Testis (tissue), 2 donors: ENCODE measurements at regions not wholly inside any gene's neighbourhood (a gene's known extent, or its start where the extent isn't known, plus 50 kb on each side); places are given as distances from the start of the nearest gene placed in this dataset.
"Not testable (repeated sequence)": the region's sequence is repeated elsewhere in the genome, so short reads cannot be mapped to it uniquely, and the experiment has no call there.

Experiments
- DNase-seq: peaks from one replicate; pipeline ENCODE4 v3.0.0-alpha.2; 2019
- H3K27ac ChIP-seq, 2 donors: fragments of 200-600 bp; sonication (generic); one replicate each; pipeline ENCODE4 v1.5.1; 2019
- H3K27me3 ChIP-seq: fragments of 200-600 bp; sonication (generic); one replicate; pipeline ENCODE4 v1.5.1; 2019
- H3K36me3 ChIP-seq: fragments of 200-600 bp; sonication (generic); one replicate; pipeline ENCODE4 v1.5.1; 2017; ENCODE audit warnings: low read depth; ENCODE audit errors: missing control alignments
- H3K4me1 ChIP-seq: fragments of 200-600 bp; sonication (generic); one replicate; pipeline ENCODE4 v1.5.1; 2019
- H3K4me3 ChIP-seq, 2 donors: fragments of 200-600 bp; sonication (generic); one replicate each; pipeline ENCODE4 v1.5.1; 2017 to 2019
- H3K9me3 ChIP-seq: fragments of 200-600 bp; sonication (generic); one replicate; pipeline ENCODE4 v1.5.1; 2017
- POLR2A ChIP-seq: fragments of 450-650 bp; IDR thresholded peaks from one replicate; pipeline ENCODE4 v1.6.1; 2017; ENCODE audit warnings: antibody characterized with exemption, mild to moderate bottlenecking, moderate library complexity
- WGBS, 2 donors: methylation state at CpG; one replicate each; pipeline ENCODE4 v1.1.5; 2018; 5-methylcytosine and 5-hydroxymethylcytosine counted together
- intact Hi-C: fragments of 100-400 bp; cut with DNase I; formaldehyde crosslinking; loops from one replicate; pipeline ENCODE4 v1.15.1; 2023; ENCODE audit warnings: low total_unique reads
- TF ChIP-seq, protein P1 (sequence below), 3 experiments: fragments of 450-650 bp in 2 of 3; fragments of 200-600 bp in 1 of 3; sonication (generic) in 1 of 3; IDR thresholded peaks; one replicate each; pipeline ENCODE4 v1.5.1; 2016 to 2019; ENCODE audit warnings: antibody characterized with exemption in 3 of 3, mild to moderate bottlenecking in 2 of 3, moderate library complexity in 1 of 3

DNA sequence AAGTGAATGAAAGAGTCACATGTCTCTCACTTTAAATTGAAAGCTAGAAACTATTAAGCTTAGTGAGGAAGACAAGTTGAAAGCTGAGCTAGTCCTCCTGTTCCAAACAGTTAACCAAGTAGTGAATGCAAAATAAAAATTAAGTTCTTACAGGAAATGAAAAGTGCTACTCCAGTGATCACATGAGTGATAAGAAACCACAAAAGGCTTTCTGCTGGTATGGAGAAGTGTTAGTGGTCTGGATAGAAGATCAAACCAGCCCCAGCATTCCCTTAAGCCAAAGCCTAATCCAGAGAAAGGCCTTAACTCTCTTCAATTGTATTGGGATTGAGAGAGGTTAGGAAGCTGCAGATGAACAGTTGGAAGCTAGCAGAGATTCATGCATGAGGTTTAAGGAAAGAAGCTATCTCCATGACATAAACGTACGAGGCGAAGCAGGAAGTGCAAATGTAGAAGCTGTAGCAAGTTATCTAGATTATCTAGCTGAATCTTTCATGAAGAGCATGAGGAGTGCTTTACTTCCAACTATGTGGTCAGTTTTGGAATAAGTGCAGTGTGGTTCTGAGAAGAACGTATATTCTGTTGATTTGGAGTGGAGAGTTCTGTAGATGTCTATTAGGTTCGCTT, 261.6 kb downstream of the MDFIC start:
- WGBS, 2 donors: 86 to 88% methylated on average over 5 of the region's 5 CpGs
- Histone ChIP-seq H3K4me1 (no peaks in the 10 kb centered on the region), H3K4me3 (no peak overlapping the region), H3K36me3 (no peaks in the 10 kb centered on the region), H3K9me3 (no peaks in the 10 kb centered on the region), H3K27ac (no peak overlapping the region), H3K27me3 (no peaks in the 10 kb centered on the region)
- DNase-seq: no peak
- intact Hi-C loops: no loop called here
- TF ChIP-seq, protein P1, sequence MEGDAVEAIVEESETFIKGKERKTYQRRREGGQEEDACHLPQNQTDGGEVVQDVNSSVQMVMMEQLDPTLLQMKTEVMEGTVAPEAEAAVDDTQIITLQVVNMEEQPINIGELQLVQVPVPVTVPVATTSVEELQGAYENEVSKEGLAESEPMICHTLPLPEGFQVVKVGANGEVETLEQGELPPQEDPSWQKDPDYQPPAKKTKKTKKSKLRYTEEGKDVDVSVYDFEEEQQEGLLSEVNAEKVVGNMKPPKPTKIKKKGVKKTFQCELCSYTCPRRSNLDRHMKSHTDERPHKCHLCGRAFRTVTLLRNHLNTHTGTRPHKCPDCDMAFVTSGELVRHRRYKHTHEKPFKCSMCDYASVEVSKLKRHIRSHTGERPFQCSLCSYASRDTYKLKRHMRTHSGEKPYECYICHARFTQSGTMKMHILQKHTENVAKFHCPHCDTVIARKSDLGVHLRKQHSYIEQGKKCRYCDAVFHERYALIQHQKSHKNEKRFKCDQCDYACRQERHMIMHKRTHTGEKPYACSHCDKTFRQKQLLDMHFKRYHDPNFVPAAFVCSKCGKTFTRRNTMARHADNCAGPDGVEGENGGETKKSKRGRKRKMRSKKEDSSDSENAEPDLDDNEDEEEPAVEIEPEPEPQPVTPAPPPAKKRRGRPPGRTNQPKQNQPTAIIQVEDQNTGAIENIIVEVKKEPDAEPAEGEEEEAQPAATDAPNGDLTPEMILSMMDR (IDR thresholded peaks at IDR 0.05): no peak
- TF ChIP-seq POLR2A: no peak

DNA sequence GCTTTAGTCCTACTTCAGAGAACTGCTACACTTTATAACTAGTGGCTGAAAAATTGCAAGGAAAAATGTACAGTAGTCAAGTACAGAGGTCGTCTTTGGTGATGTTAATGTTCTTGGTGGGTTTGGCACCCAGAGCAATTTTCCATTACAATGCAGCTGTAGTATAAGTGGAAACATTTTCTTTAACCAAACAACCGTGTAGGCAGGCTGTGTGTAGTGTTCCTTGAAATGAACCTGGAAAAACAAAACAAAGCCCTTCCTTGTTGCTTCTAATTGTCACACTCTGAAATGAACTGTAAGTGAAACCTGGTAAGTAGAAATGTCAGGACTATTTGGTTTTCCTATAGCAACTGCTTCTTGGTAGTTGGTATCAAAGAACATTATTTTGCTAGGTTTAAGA, 256.9 kb downstream of the MDFIC start:
- intact Hi-C loops: no loop called here
- H3K36me3 ChIP-seq: no peaks in the 10 kb centered on the region

DNA sequence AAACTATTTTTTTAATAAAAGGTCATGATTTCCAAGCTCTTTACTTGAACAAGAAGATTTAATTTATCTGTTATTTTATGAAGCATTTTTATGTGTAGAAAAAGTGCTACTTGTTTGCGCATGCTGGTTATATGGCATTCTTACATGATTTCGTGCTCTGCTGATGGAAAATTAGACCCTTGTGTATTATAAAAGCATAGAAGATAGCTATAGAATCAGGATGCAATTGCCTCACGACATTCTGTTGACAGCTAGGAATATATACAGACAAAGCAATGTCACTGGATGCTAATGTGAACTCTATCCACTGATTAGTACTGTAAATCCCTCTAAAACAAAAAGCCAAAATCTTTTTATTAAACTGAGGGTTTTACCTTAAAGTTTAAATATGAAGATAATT, 255.9 kb downstream of the MDFIC start:
- no peak overlapping the region for H3K27ac ChIP-seq
- H3K4me3 ChIP-seq: no peak overlapping the region
- no peaks in the 10 kb centered on the region for H3K4me1 ChIP-seq
- intact Hi-C loops: no loop called here
- 85 to 87% methylated on average over 3 of the region's 3 CpGs for WGBS, 2 donors
- H3K36me3 ChIP-seq: no peaks in the 10 kb centered on the region
- no peaks in the 10 kb centered on the region for H3K9me3 ChIP-seq
- TF ChIP-seq, protein P1 (IDR thresholded peaks at IDR 0.05): no peak
- no peak for TF ChIP-seq POLR2A
- no peaks in the 10 kb centered on the region for H3K27me3 ChIP-seq
- DNase-seq: no peak

More for the DNA sequence above, 256.9 kb downstream of the MDFIC start:
- Histone ChIP-seq H3K4me1 (no peaks in the 10 kb centered on the region), H3K9me3 (no peaks in the 10 kb centered on the region), H3K27me3 (no peaks in the 10 kb centered on the region), H3K27ac (no peak overlapping the region), H3K4me3 (no peak overlapping the region)
- TF ChIP-seq, protein P1 (IDR thresholded peaks at IDR 0.05): no peak
- TF ChIP-seq POLR2A: no peak
- 33 to 35% methylated on average over 2 of the region's 2 CpGs for WGBS, 2 donors
- DNase-seq: no peak

DNA sequence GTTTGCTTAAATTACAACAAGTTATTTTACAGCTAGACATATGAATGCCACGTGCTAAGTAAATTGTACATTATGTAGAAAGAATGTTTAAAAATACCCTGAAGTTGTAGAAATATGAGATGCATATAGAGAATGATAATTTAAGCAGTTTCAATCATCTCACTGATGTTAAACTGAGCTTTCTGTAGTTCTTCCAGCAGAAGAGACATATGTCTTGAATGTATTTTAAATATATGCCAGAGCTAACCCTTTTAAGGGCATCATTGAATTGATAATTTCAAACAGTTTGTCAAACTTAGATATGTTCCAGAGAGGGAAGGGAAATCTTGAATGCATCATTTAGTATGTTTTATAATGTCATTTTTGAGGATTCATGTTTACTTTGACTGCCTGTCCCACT, 255.2 kb downstream of the MDFIC start:
- Histone ChIP-seq H3K9me3 (no peaks in the 10 kb centered on the region), H3K4me1 (no peaks in the 10 kb centered on the region), H3K4me3 (no peak overlapping the region), H3K27ac (no peak overlapping the region), H3K36me3 (no peaks in the 10 kb centered on the region), H3K27me3 (no peaks in the 10 kb centered on the region)
- intact Hi-C loops: no loop called here
- 83 to 87% methylated on average over 1 of the region's 1 CpG for WGBS, 2 donors
- TF ChIP-seq POLR2A: no peak
- TF ChIP-seq, protein P1 (IDR thresholded peaks at IDR 0.05): no peak
- DNase-seq: no peak

DNA sequence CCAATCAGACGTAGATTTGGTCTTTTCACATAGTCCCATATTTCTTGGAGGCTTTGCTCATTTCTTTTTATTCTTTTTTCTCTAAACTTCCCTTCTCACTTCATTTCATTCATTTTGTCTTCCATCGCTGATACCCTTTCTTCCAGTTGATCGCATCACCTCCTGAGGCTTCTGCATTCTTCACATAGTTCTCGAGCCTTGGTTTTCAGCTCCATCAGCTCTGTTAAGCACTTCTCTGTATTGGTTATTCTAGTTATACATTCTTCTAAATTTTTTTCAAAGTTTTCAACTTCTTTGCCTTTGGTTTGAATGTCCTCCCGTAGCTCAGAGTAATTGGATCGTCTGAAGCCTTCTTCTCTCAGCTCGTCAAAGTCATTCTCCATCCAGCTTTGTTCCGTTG, 250.5 kb downstream of the MDFIC start:
- H3K36me3 ChIP-seq, H3K9me3 ChIP-seq, DNase-seq, H3K4me3 ChIP-seq, H3K27ac ChIP-seq, H3K4me1 ChIP-seq, intact Hi-C loops, H3K27me3 ChIP-seq: not testable (repeated sequence)
- 88 to 94% methylated on average over 8 of the region's 8 CpGs for WGBS, 2 donors
